Spleen (tissue), 11 donors: ENCODE measurements at regions not wholly inside any gene's neighbourhood (a gene's known extent, or its start where the extent isn't known, plus 50 kb on each side); places are given as distances from the start of the nearest gene placed in this dataset.
A peak's percentile ranks its signal among the peaks of the same experiment; 100 is the strongest.

Experiments
- DNase-seq: peaks from one replicate; pipeline ENCODE4 v3.0.0-alpha.2; 2020
- H3K27ac ChIP-seq, 8 donors: fragments of 200-600 bp; sonication (generic) in 7 of 8; 1 replicate in 4 of 8; 2 replicates in 4 of 8; pipeline versions ENCODE4 v1.5.0 to v1.8.0; 2016 to 2021; ENCODE audit warnings: inconsistent platforms in 4 of 8, mild to moderate bottlenecking in 4 of 8, moderate library complexity in 1 of 8
- H3K27me3 ChIP-seq, 7 donors: fragments of 200-600 bp; sonication (generic) in 6 of 7; replicated peaks in 1 of 7; 1 replicate in 4 of 7; 2 replicates in 3 of 7; pipeline versions ENCODE4 v1.5.0 to v1.8.0; 2016 to 2021; ENCODE audit warnings: inconsistent platforms in 3 of 7, mild to moderate bottlenecking in 1 of 7
- H3K36me3 ChIP-seq, 6 donors: fragments of 200-600 bp; sonication (generic) in 5 of 6; 1 replicate in 4 of 6; 2 replicates in 2 of 6; pipeline versions ENCODE4 v1.5.0 to v1.8.0; 2016 to 2021; ENCODE audit warnings: inconsistent platforms in 2 of 6
- H3K4me1 ChIP-seq, 6 donors: fragments of 200-600 bp; sonication (generic) in 5 of 6; 1 replicate in 3 of 6; 2 replicates in 3 of 6; pipeline versions ENCODE4 v1.5.0 to v1.8.0; 2016 to 2021; ENCODE audit warnings: inconsistent platforms in 3 of 6
- H3K4me3 ChIP-seq, 8 donors: fragments of 200-600 bp; sonication (generic) in 7 of 8; 1 replicate in 4 of 8; 2 replicates in 4 of 8; pipeline versions ENCODE4 v1.5.0 to v1.8.0; 2016 to 2021; ENCODE audit warnings: inconsistent platforms in 4 of 8, mild to moderate bottlenecking in 4 of 8, moderate library complexity in 2 of 8
- H3K9me3 ChIP-seq, 8 donors: fragments of 200-600 bp; sonication (generic) in 7 of 8; 1 replicate in 4 of 8; 2 replicates in 4 of 8; pipeline versions ENCODE4 v1.5.0 to v1.8.0; 2016 to 2021; ENCODE audit warnings: inconsistent platforms in 4 of 8
- POLR2A ChIP-seq, 3 donors: fragments of 450-650 bp; IDR thresholded peaks; one replicate each; pipeline ENCODE4 v1.5.1; 2017; ENCODE audit warnings: antibody characterized with exemption in 3 of 3, mild to moderate bottlenecking in 1 of 3
- POLR2AphosphoS5 ChIP-seq, 3 donors: sonication (generic); formaldehyde crosslinking; IDR thresholded peaks; one replicate each; pipeline ENCODE4 v1.5.1; 2017; ENCODE audit warnings: antibody characterized with exemption in 3 of 3
- WGBS, 5 donors: extraction: QIAGEN DNeasy Blood & Tissue Kit in 3 of 5; methylation state at CpG; one replicate each; pipeline versions ENCODE4 v1.1.5 to v1.1.7; 2013 to 2018; 5-methylcytosine and 5-hydroxymethylcytosine counted together
- intact Hi-C: fragments of 100-400 bp; cut with DNase I; formaldehyde crosslinking; loops from one replicate; pipeline ENCODE4 v1.15.0; 2023; ENCODE audit warnings: low total_unique reads
- TF ChIP-seq, protein P1 (sequence below), 11 experiments: fragments of 200-600 bp in 7 of 11; fragments of 450-650 bp in 4 of 11; sonication (generic) in 4 of 11; IDR thresholded peaks in 8 of 11; conservative IDR thresholded peaks in 3 of 11; 1 replicate in 7 of 11; 2 replicates in 4 of 11; pipeline versions ENCODE4 v1.4.0 to v1.8.0; 2016 to 2021; ENCODE audit warnings: antibody characterized with exemption in 11 of 11, inconsistent platforms in 4 of 11, mild to moderate bottlenecking in 1 of 11
- donor health status: healthy with polysubstance abuse.
- donor health status: DM: no; HTN: no; CAD: no; lungs with moderate emphysema.
- donor health status: DM: no; HTN: no; CAD: no.
- donor health status: Bipolar disorder and iron deficiency.
- donor health status: healthy.
- donor health status: DM: no; HTN: no; CAD: no.
- donor health status: DM: yes; HTN: yes; CAD: no.

DNA sequence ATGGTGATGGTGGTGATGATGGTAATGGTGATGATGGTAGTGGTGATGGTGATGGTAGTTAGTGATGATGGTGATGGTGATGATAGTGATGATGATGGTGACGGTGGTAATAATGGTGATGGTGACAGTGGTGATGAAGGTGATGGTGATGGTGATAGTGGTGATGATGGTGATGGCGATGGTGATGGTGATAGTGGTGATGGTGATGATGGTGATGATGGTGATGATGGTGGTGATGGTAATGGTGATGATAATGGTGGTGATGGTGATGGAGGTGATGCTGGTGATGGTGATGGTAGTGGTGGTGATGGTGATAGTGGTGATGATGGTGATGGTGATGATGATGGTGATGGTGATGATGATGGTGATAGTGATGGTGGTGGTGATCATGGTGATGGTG, 148.7 kb upstream of the TNRC6C start:
- 91 to 98% (median 96%) methylated on average over 2 of the region's 2 CpGs for WGBS, 5 donors
- Histone ChIP-seq H3K9me3 (no peaks in the 10 kb centered on the region), H3K4me3 (no peak overlapping the region), H3K27me3 (peaks cover 0 to 11% (median 0%) of the 10 kb centered on the region in 7 donors), H3K36me3 (no peaks in the 10 kb centered on the region), H3K27ac (no peak overlapping the region), H3K4me1 (no peaks in the 10 kb centered on the region)
- TF ChIP-seq POLR2A (IDR thresholded peaks at IDR 0.05) (no peak), POLR2AphosphoS5 (IDR thresholded peaks at IDR 0.05) (no peak)
- TF ChIP-seq, protein P1, sequence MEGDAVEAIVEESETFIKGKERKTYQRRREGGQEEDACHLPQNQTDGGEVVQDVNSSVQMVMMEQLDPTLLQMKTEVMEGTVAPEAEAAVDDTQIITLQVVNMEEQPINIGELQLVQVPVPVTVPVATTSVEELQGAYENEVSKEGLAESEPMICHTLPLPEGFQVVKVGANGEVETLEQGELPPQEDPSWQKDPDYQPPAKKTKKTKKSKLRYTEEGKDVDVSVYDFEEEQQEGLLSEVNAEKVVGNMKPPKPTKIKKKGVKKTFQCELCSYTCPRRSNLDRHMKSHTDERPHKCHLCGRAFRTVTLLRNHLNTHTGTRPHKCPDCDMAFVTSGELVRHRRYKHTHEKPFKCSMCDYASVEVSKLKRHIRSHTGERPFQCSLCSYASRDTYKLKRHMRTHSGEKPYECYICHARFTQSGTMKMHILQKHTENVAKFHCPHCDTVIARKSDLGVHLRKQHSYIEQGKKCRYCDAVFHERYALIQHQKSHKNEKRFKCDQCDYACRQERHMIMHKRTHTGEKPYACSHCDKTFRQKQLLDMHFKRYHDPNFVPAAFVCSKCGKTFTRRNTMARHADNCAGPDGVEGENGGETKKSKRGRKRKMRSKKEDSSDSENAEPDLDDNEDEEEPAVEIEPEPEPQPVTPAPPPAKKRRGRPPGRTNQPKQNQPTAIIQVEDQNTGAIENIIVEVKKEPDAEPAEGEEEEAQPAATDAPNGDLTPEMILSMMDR (IDR thresholded peaks at IDR 0.05 in 8 of 11, conservative IDR thresholded peaks at IDR 0.05 in 3 of 11), result no peak
- DNase-seq, result no peak
- intact Hi-C loops, result no loop called here

DNA sequence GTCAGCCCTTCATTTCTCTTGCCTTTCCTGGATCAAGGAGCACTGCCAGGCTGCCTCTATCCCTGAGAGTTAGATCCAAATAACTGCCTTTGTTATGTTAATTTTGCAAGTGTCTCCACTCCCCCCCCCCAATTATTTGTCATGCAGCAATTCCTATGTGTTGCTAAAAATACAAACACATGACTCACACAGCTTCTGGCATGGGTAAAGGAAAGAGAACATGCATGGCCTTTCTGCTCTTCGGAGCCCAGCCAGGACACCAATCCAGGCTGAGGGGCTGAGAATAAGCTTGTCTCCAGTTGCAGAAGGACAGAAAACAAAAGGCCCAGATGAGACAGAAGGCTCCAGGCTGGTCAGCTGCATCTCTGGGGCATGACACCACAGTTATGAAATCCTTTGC, 148.0 kb upstream of the TNRC6C start:
- TF ChIP-seq POLR2AphosphoS5 (IDR thresholded peaks at IDR 0.05) (no peak), POLR2A (IDR thresholded peaks at IDR 0.05) (no peak)
- TF ChIP-seq, protein P1 (IDR thresholded peaks at IDR 0.05 in 8 of 11, conservative IDR thresholded peaks at IDR 0.05 in 3 of 11), result no peak
- H3K36me3 ChIP-seq, result no peaks in the 10 kb centered on the region
- H3K27me3 ChIP-seq, result peaks cover 0 to 11% (median 0%) of the 10 kb centered on the region in 7 donors
- H3K4me1 ChIP-seq, result no peaks in the 10 kb centered on the region
- intact Hi-C loops, result no loop called here
- H3K27ac ChIP-seq, result no peak overlapping the region
- H3K4me3 ChIP-seq, result no peak overlapping the region
- DNase-seq, result peak; percentile 6
- no peaks in the 10 kb centered on the region for H3K9me3 ChIP-seq
- 60 to 85% (median 78%) methylated on average over 1 of the region's 1 CpG for WGBS, 5 donors

DNA sequence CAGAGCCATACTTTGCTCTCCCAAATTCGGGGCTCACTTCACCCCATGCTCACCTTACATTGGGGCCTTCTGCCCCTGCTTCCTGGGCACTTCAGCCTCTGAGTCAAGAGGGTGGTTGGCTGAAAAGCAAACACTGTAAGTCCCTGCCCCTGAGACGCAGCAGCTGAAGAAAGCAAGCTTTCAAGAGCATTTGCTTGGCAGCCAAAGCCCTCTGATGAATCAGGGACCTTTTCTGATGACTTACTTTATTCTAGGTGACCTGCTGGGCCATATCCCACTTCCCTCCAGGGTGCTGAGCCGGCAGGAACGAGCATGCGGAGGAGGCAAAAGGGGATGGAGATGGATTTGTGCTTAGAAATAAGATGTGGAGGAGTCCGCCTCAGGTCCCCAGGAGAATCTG, 147.0 kb upstream of the TNRC6C start:
- Histone ChIP-seq H3K4me1 (no peaks in the 10 kb centered on the region), H3K27me3 (peaks cover 0 to 15% (median 0%) of the 10 kb centered on the region in 7 donors), H3K36me3 (no peaks in the 10 kb centered on the region), H3K9me3 (no peaks in the 10 kb centered on the region), H3K27ac (no peak overlapping the region), H3K4me3 (no peak overlapping the region)
- intact Hi-C loops, result no loop called here
- TF ChIP-seq POLR2AphosphoS5 (IDR thresholded peaks at IDR 0.05), result no peak
- no peak for TF ChIP-seq POLR2A (IDR thresholded peaks at IDR 0.05)
- TF ChIP-seq, protein P1 (IDR thresholded peaks at IDR 0.05 in 8 of 11, conservative IDR thresholded peaks at IDR 0.05 in 3 of 11), result no peak
- no peak for DNase-seq
- 70 to 88% (median 80%) methylated on average over 6 of the region's 6 CpGs for WGBS, 5 donors

DNA sequence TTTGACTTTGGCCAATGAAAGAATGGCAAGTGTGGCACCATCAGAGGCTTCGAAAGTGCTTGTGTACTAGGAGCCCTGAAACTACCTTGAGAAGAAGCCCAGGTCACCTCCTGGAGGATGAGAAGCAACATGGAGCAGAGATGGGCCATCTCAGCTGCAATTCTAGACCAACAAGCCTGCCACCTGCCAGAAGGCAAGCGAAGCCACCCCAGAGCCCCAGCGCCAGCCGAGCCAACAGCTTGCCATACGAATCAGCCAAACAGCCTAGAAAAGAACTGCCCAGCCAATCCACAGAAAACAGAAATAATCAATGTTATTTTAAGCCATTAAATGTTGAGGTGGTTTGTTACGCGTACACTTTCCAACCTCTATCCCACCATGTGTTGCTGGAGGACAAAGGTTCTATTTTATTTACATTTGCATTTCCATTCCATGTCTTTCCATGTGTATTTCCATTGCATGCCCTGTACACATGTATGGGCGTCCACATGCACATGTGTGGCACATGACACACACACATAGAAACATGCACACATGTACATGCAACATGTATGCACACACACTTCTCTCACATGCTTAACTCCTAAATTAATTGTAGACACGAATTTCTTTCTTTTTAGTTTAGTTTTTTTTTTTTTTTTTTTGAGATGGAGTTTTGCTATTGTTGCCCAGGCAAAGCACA, 144.3 kb upstream of the TNRC6C start:
- DNase-seq, result peak; percentile 22
- peaks cover 0 to 26% (median 0%) of the 10 kb centered on the region in 7 donors for H3K27me3 ChIP-seq
- H3K4me3 ChIP-seq, result no peak overlapping the region
- no peaks in the 10 kb centered on the region for H3K9me3 ChIP-seq
- H3K27ac ChIP-seq, result no peak overlapping the region
- no peaks in the 10 kb centered on the region for H3K4me1 ChIP-seq
- WGBS, 5 donors, result 84 to 93% (median 90%) methylated on average over 9 of the region's 9 CpGs
- TF ChIP-seq POLR2AphosphoS5 (IDR thresholded peaks at IDR 0.05) (no peak), POLR2A (IDR thresholded peaks at IDR 0.05) (no peak)
- TF ChIP-seq, protein P1 (IDR thresholded peaks at IDR 0.05 in 8 of 11, conservative IDR thresholded peaks at IDR 0.05 in 3 of 11), result no peak
- intact Hi-C loops, result no loop called here
- H3K36me3 ChIP-seq, result no peaks in the 10 kb centered on the region
